Omental fat pad (tissue), 3 donors: ENCODE measurements at regions not wholly inside any gene's neighbourhood (a gene's known extent, or its start where the extent isn't known, plus 50 kb on each side); places are given as distances from the start of the nearest gene placed in this dataset.

Experiments used
- ATAC-seq: fragments of 150-250 bp; one replicate; pipeline ENCODE4 v1.9.1; 2016; ENCODE audit warnings: mild to moderate bottlenecking, moderate library complexity; ENCODE audit not compliant: low FRiP score
- DNase-seq: peaks from one replicate; pipeline ENCODE4 v3.0.0-alpha.2; 2019; ENCODE audit warnings: low spot score
- CTCF ChIP-seq, 3 donors: fragments of 450-650 bp; IDR thresholded peaks; one replicate each; pipeline ENCODE4 v1.5.1; 2016 to 2017; ENCODE audit warnings: antibody characterized with exemption in 3 of 3, mild to moderate bottlenecking in 3 of 3, moderate library complexity in 2 of 3

GRCh38 chrX:19272452-19272851, 71.3 kb upstream of the PDHA1 start:
- DNase-seq = no peak
- no peak for TF ChIP-seq CTCF (IDR thresholded peaks at IDR 0.05)
- ATAC-seq = no peak

- TF ChIP-seq CTCF (IDR thresholded peaks at IDR 0.05) = no peak
- DNase-seq (no peak), ATAC-seq (no peak)
Measured at GRCh38 chrX:19280636-19281035, 63.1 kb upstream of the PDHA1 start.

- no peak for TF ChIP-seq CTCF (IDR thresholded peaks at IDR 0.05)
- ATAC-seq = no peak
Measured at GRCh38 chrX:19281256-19281655, 62.5 kb upstream of the PDHA1 start.

GRCh38 chrX:19283597-19284339, 60.0 kb upstream of the PDHA1 start:
- no peak for TF ChIP-seq CTCF (IDR thresholded peaks at IDR 0.05)
- ATAC-seq = no peak
- no peak for DNase-seq

More at GRCh38 chrX:19281256-19281655, 62.5 kb upstream of the PDHA1 start:
- no peak for DNase-seq

- no peak for TF ChIP-seq CTCF (IDR thresholded peaks at IDR 0.05)
- DNase-seq (no peak), ATAC-seq (no peak)
Measured at GRCh38 chrX:19285857-19286256, 57.9 kb upstream of the PDHA1 start.

- no peak for DNase-seq
- ATAC-seq = no peak
- no peak for TF ChIP-seq CTCF (IDR thresholded peaks at IDR 0.05)
Measured at GRCh38 chrX:19291086-19291485, 52.6 kb upstream of the PDHA1 start.

GRCh38 chrX:19293606-19294325, 50.0 kb upstream of the PDHA1 start:
- no peak for TF ChIP-seq CTCF (IDR thresholded peaks at IDR 0.05)
- no peak for ATAC-seq
- DNase-seq = no peak
